ENCODE measurements at regions not wholly inside any gene's neighbourhood (a gene's known extent, or its start where the extent isn't known, plus 50 kb on each side); places are given as distances from the start of the nearest gene placed in this dataset.
"Not testable (repeated sequence)": the region's sequence is repeated elsewhere in the genome, so short reads cannot be mapped to it uniquely, and the experiment has no call there.

- no peak for DNase-seq
These were observed 111.7 kb upstream of the TMEM170B start for GRCh38 chr6:11425876-11426275.

GRCh38 chr6:11425431-11425871 lies 112.1 kb upstream of the TMEM170B start:
- DNase-seq: no peak

- no peak for DNase-seq
These were observed 113.0 kb upstream of the TMEM170B start for GRCh38 chr6:11424395-11425034.

- no peak for DNase-seq
These were observed 113.9 kb upstream of the TMEM170B start for GRCh38 chr6:11423667-11424066.

GRCh38 chr6:11423072-11423471 lies 114.5 kb upstream of the TMEM170B start:
- no peak for DNase-seq

- DNase-seq: no peak
These were observed 117.6 kb upstream of the TMEM170B start for GRCh38 chr6:11419763-11420453.

- DNase-seq: no peak
These were observed 119.2 kb upstream of the TMEM170B start for GRCh38 chr6:11418290-11418905.

GRCh38 chr6:11416936-11417576 lies 120.5 kb upstream of the TMEM170B start:
- no peak for DNase-seq

- DNase-seq: not testable (repeated sequence)
These were observed 121.2 kb upstream of the TMEM170B start for GRCh38 chr6:11416099-11416935.

- no peak for DNase-seq
These were observed 122.0 kb upstream of the TMEM170B start for GRCh38 chr6:11415557-11415956.

- no peak for DNase-seq
These were observed 123.2 kb upstream of the TMEM170B start for GRCh38 chr6:11414176-11414963.

GRCh38 chr6:11413728-11414127 lies 123.8 kb upstream of the TMEM170B start:
- no peak for DNase-seq

- no peak for DNase-seq
These were observed 124.3 kb upstream of the TMEM170B start for GRCh38 chr6:11413117-11413687.

- no peak for DNase-seq
These were observed 124.9 kb upstream of the TMEM170B start for GRCh38 chr6:11412616-11413015.

- no peak for DNase-seq
These were observed 125.5 kb upstream of the TMEM170B start for GRCh38 chr6:11412011-11412424.

GRCh38 chr6:11411593-11411992 lies 126.0 kb upstream of the TMEM170B start:
- no peak for DNase-seq

- DNase-seq: no peak
These were observed 126.8 kb upstream of the TMEM170B start for GRCh38 chr6:11410539-11411307.

- DNase-seq: no peak
These were observed 128.2 kb upstream of the TMEM170B start for GRCh38 chr6:11409371-11409770.

GRCh38 chr6:11407414-11407813 lies 130.1 kb upstream of the TMEM170B start:
- DNase-seq: no peak

- no peak for DNase-seq
These were observed 132.7 kb upstream of the TMEM170B start for GRCh38 chr6:11404838-11405237.

- DNase-seq: no peak
These were observed 133.5 kb upstream of the TMEM170B start for GRCh38 chr6:11404081-11404480.
